ENCODE measurements at regions not wholly inside any gene's neighbourhood (a gene's known extent, or its start where the extent isn't known, plus 50 kb on each side); places are given as distances from the start of the nearest gene placed in this dataset.

GRCh38 chr3:166060789-166061479 is 223.7 kb upstream of the BCHE start:
- DNase-seq (ENCODE audit: low read depth): no peak
- no peak overlapping the region for H3K4me3 ChIP-seq (ENCODE audit: low read depth, low read length)
- no peak for TF ChIP-seq CTCF (IDR thresholded peaks at IDR 0.05; ENCODE audit: insufficient read depth, low read depth, low read length)

GRCh38 chr3:166052440-166052839 is 215.2 kb upstream of the BCHE start:
- DNase-seq (ENCODE audit: low read depth): no peak
- no peak for TF ChIP-seq CTCF (IDR thresholded peaks at IDR 0.05; ENCODE audit: insufficient read depth, low read depth, low read length)
- no peak overlapping the region for H3K4me3 ChIP-seq (ENCODE audit: low read depth, low read length)

- H3K4me3 ChIP-seq (ENCODE audit: low read depth, low read length): no peak overlapping the region
- no peak for DNase-seq (ENCODE audit: low read depth)
- TF ChIP-seq CTCF (IDR thresholded peaks at IDR 0.05; ENCODE audit: insufficient read depth, low read depth, low read length): no peak
Measured at GRCh38 chr3:166029507-166029906, 192.3 kb upstream of the BCHE start.

GRCh38 chr3:166013073-166013679 is 176.0 kb upstream of the BCHE start:
- DNase-seq (ENCODE audit: low read depth): peak; percentile 28
- peak; percentile 22 for TF ChIP-seq CTCF (IDR thresholded peaks at IDR 0.05; ENCODE audit: insufficient read depth, low read depth, low read length)
- no peak overlapping the region for H3K4me3 ChIP-seq (ENCODE audit: low read depth, low read length)

- no peak for TF ChIP-seq CTCF (IDR thresholded peaks at IDR 0.05; ENCODE audit: insufficient read depth, low read depth, low read length)
- no peak for DNase-seq (ENCODE audit: low read depth)
- no peak overlapping the region for H3K4me3 ChIP-seq (ENCODE audit: low read depth, low read length)
Measured at GRCh38 chr3:166011771-166012170, 174.5 kb upstream of the BCHE start.

GRCh38 chr3:166005126-166005525 is 167.9 kb upstream of the BCHE start:
- TF ChIP-seq CTCF (IDR thresholded peaks at IDR 0.05; ENCODE audit: insufficient read depth, low read depth, low read length): no peak

More at GRCh38 chr3:166005126-166005525, 167.9 kb upstream of the BCHE start:
- no peak overlapping the region for H3K4me3 ChIP-seq (ENCODE audit: low read depth, low read length)
- DNase-seq (ENCODE audit: low read depth): no peak

All from fibroblast of villous mesenchyme (primary cell).